GM12872 (cell line): ENCODE measurements at regions not wholly inside any gene's neighbourhood (a gene's known extent, or its start where the extent isn't known, plus 50 kb on each side); places are given as distances from the start of the nearest gene placed in this dataset.

Experiments used
- TF ChIP-seq, protein P1 (sequence below): IDR thresholded peaks from 3 replicates; pipeline ENCODE4 v1.5.1; 2011; ENCODE audit warnings: low read depth, mild to moderate bottlenecking, low read length, moderate library complexity; ENCODE audit not compliant: insufficient read depth

- TF ChIP-seq, protein P1, sequence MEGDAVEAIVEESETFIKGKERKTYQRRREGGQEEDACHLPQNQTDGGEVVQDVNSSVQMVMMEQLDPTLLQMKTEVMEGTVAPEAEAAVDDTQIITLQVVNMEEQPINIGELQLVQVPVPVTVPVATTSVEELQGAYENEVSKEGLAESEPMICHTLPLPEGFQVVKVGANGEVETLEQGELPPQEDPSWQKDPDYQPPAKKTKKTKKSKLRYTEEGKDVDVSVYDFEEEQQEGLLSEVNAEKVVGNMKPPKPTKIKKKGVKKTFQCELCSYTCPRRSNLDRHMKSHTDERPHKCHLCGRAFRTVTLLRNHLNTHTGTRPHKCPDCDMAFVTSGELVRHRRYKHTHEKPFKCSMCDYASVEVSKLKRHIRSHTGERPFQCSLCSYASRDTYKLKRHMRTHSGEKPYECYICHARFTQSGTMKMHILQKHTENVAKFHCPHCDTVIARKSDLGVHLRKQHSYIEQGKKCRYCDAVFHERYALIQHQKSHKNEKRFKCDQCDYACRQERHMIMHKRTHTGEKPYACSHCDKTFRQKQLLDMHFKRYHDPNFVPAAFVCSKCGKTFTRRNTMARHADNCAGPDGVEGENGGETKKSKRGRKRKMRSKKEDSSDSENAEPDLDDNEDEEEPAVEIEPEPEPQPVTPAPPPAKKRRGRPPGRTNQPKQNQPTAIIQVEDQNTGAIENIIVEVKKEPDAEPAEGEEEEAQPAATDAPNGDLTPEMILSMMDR = no peak
These were observed 474.7 kb downstream of the PCDH7 start for GRCh38 chr4:31194823-31195222.

DNA sequence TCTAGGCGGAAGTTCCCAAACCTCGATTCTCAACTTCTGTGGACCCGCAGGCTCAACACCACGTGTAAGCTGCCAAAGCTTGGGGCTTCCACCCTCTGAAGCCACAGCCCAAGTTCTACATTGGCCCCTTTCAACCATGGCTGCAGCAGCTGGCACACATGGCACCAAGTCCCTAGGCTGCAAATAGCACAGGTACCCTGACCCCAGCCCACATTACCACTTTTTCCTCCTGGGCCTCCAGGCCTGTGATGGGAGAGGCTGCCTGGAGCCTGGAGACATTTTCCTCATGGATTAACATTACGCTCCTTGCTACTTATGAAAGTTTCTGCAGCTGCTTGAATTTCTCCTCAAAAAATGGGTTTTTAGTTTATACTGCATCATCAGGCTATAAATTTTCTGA, 479.5 kb downstream of the PCDH7 start:
- TF ChIP-seq, protein P1 = no peak

DNA sequence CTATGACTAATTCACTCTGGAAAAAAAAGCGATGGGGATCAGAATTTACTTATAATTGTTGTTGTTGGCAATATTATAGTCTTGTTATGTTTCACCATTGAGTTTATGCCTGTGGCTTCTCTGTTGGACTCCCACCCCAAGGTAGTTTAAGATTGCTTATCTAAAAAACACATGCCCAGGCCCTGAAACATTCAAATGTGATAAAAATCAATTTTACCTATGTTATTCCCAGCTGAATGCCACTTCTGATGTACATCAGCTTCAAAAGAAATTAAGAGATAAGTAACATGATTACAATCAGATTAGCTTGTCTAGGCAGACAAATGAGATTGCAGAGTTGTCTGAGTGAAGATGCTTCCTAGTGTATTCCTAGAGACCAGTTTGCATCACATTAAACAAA, 484.7 kb downstream of the PCDH7 start:
- TF ChIP-seq, protein P1 = no peak

DNA sequence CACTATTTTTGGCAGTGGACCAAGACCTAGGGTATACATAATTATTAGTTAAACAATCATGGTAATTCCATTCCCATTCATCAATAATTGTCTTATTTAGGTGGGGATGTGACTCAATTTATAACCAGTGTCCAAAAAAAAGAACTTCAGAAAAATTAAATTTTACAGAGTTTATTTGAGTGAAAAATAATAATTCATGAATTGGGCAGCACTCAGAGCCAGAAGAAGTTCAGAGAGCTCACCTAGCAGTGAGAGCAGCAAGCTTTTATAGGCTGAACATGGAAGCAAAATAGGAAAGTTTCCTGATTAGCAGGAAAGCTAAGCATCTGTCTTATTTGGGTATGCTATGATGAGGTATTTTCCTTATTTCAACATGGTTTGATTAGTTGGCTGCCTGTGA, 500.8 kb downstream of the PCDH7 start:
- TF ChIP-seq, protein P1 = no peak

- TF ChIP-seq, protein P1 = no peak
These were observed 507.9 kb downstream of the PCDH7 start for GRCh38 chr4:31228068-31228467.

DNA sequence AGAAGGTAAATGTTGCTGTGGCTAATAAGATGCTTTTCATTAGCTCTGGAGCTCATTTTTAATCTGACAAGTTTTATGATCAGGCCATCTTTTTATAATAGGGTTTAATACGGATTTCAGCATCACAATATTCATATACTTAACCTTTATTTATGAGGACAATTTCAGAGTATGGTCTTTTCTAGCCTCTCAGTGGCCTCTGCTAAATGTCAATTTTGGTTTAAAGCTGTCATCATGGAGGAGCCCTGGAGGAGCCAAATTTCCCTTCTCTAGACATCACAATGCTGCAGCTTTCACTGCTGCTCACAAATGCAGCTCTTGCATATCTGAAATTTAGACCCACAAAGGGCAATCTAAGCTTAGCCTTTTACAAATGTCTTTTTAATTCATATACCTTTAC, 510.4 kb downstream of the PCDH7 start:
- TF ChIP-seq, protein P1 = no peak

GRCh38 chr4:31234494-31234893, 514.3 kb downstream of the PCDH7 start:
- TF ChIP-seq, protein P1 = no peak

- TF ChIP-seq, protein P1 = no peak
These were observed 514.7 kb downstream of the PCDH7 start for GRCh38 chr4:31234901-31235300.
